AG10803 (cell line): ENCODE measurements at regions not wholly inside any gene's neighbourhood (a gene's known extent, or its start where the extent isn't known, plus 50 kb on each side); places are given as distances from the start of the nearest gene placed in this dataset.

Experiments used
- DNase-seq: peaks from one replicate; pipeline ENCODE4 v3.0.0; 2010; ENCODE audit warnings: low read depth
- H3K4me3 ChIP-seq: 2 replicates; pipeline ENCODE4 v1.5.1; 2011; ENCODE audit warnings: mild to moderate bottlenecking, low read length, control low read depth
- CTCF ChIP-seq: conservative IDR thresholded peaks from 2 replicates; pipeline ENCODE4 v1.5.1; 2011; ENCODE audit warnings: mild to moderate bottlenecking, low read length, control low read depth, inconsistent platforms

GRCh38 chr16:9334103-9334502, 242.7 kb downstream of the HAPSTR1 start:
- no peak for DNase-seq
- H3K4me3 ChIP-seq: no peak overlapping the region
- no peak for TF ChIP-seq CTCF

- no peak for TF ChIP-seq CTCF
- no peak overlapping the region for H3K4me3 ChIP-seq
- DNase-seq: no peak
Observed at GRCh38 chr16:9337308-9338032, 246.0 kb downstream of the HAPSTR1 start.

- TF ChIP-seq CTCF: no peak
- H3K4me3 ChIP-seq: no peak overlapping the region
Observed at GRCh38 chr16:9338068-9338467, 246.6 kb downstream of the HAPSTR1 start.

GRCh38 chr16:9338510-9338909, 247.1 kb downstream of the HAPSTR1 start:
- no peak for TF ChIP-seq CTCF
- no peak overlapping the region for H3K4me3 ChIP-seq
- DNase-seq: no peak

More at GRCh38 chr16:9338068-9338467, 246.6 kb downstream of the HAPSTR1 start:
- DNase-seq: no peak

GRCh38 chr16:9340526-9341256, 249.2 kb downstream of the HAPSTR1 start:
- H3K4me3 ChIP-seq: no peak overlapping the region
- no peak for TF ChIP-seq CTCF
- DNase-seq: no peak

- no peak overlapping the region for H3K4me3 ChIP-seq
- no peak for TF ChIP-seq CTCF
- DNase-seq: no peak
Observed at GRCh38 chr16:9343276-9343675, 251.8 kb downstream of the HAPSTR1 start.

- DNase-seq: no peak
- no peak overlapping the region for H3K4me3 ChIP-seq
- no peak for TF ChIP-seq CTCF
Observed at GRCh38 chr16:9344508-9344907, 253.1 kb downstream of the HAPSTR1 start.
